ENCODE measurements at regions not wholly inside any gene's neighbourhood (a gene's known extent, or its start where the extent isn't known, plus 50 kb on each side); places are given as distances from the start of the nearest gene placed in this dataset.

GRCh38 chr4:124173912-124174311 lies 538.6 kb downstream of the ANKRD50 start:
- TF ChIP-seq CTCF (conservative IDR thresholded peaks at IDR 0.05): no peak
- Mint-ChIP-seq H3K4me1 (ENCODE audit: unreplicated experiment) (no peaks in the 10 kb centered on the region), H3K4me3 (no peak overlapping the region), H3K36me3 (no peaks in the 10 kb centered on the region), H3K9me3 (peaks cover 8% of the 10 kb centered on the region), H3K27ac (no peak overlapping the region), H3K27me3 (no peaks in the 10 kb centered on the region)
- DNase-seq (ENCODE audit: extremely low spot score, unreplicated experiment): no peak

DNA sequence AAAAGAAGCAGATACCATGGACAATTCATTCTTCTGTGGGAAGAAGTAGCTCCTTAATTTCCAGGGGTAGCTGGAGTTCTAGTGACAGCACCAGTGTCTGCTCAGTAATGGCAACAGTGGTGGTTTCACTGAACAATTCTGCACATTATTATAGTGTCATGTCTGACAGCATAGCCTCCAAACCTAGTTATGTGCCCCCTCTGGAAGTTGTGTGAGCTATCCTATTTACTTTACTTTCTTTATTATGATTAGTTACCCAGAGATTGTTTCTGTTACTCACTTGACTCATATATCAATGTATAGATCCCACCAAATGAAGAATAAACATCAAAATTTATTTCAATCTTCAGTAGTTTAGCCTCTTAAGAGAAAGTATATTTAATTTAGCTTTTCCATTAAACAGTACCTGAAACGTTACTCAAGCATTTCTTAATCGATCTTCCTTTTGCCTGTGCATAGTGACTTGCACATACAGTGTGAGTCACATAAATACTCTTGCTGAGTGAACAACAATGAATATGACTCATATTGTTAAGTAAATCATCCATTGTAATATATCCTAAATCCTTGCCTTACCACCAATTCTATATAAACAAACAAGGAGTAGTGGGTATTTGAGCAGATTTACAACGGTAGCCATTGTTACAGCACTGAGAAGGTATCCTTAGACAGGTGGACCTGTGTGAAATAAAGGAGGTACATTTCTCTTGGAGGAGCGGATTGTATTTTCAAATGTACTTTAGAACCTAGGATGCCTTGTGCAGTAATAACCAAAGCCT lies 534.7 kb downstream of the ANKRD50 start:
- H3K4me1 Mint-ChIP-seq (ENCODE audit: unreplicated experiment): peaks cover 7% of the 10 kb centered on the region
- H3K4me3 Mint-ChIP-seq: no peak overlapping the region
- TF ChIP-seq CTCF (conservative IDR thresholded peaks at IDR 0.05): no peak
- H3K36me3 Mint-ChIP-seq: no peaks in the 10 kb centered on the region
- H3K9me3 Mint-ChIP-seq: peaks cover 8% of the 10 kb centered on the region
- no peaks in the 10 kb centered on the region for H3K27me3 Mint-ChIP-seq
- no peak overlapping the region for H3K27ac Mint-ChIP-seq
- DNase-seq (ENCODE audit: extremely low spot score, unreplicated experiment): no peak

GRCh38 chr4:124178449-124179021 lies 534.0 kb downstream of the ANKRD50 start:
- DNase-seq (ENCODE audit: extremely low spot score, unreplicated experiment): no peak
- H3K4me3 Mint-ChIP-seq: no peak overlapping the region
- no peak for TF ChIP-seq CTCF (conservative IDR thresholded peaks at IDR 0.05)
- no peak overlapping the region for H3K27ac Mint-ChIP-seq
- H3K27me3 Mint-ChIP-seq: no peaks in the 10 kb centered on the region
- H3K9me3 Mint-ChIP-seq: peaks cover 8% of the 10 kb centered on the region
- peaks cover 7% of the 10 kb centered on the region for H3K4me1 Mint-ChIP-seq (ENCODE audit: unreplicated experiment)
- H3K36me3 Mint-ChIP-seq: no peaks in the 10 kb centered on the region

DNA sequence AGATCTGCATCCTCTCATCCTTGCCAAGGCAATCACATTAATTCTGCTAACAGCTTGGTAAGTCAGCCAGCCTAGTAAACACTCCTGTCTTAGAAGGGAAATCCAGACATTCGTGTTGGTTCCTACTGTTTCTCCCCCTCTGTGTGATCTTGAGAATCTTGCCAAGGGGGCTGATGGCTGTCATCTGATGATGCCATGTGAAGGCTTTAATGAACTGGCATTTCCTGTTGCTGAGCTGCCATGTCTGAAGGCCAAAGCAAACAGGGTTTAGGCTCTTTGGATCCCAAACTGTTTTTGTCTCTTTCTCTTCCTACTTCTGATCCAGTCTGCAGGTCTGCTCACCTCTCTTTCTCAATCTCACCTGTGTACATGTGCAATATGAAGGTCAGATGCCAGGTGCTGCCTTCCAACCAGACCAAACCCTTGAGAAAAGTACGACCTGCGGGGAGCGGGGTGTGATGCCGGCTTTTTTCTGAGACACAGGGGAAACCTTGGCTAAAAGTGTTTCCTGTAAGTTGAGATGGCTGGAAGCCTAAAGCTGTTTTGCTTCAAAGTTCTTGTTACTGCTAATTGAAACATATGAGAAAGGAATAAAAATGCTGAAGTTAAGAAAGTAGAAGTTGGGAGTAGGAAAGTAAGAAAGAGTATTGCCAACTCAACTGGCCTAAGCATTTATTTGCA lies 532.9 kb downstream of the ANKRD50 start:
- peaks cover 7% of the 10 kb centered on the region for H3K4me1 Mint-ChIP-seq (ENCODE audit: unreplicated experiment)

GRCh38 chr4:124181039-124181438 lies 531.5 kb downstream of the ANKRD50 start:
- H3K9me3 Mint-ChIP-seq: peaks cover 8% of the 10 kb centered on the region
- no peak overlapping the region for H3K4me3 Mint-ChIP-seq
- no peak for TF ChIP-seq CTCF (conservative IDR thresholded peaks at IDR 0.05)
- no peak overlapping the region for H3K27ac Mint-ChIP-seq
- no peaks in the 10 kb centered on the region for H3K36me3 Mint-ChIP-seq
- no peak for DNase-seq (ENCODE audit: extremely low spot score, unreplicated experiment)
- peaks cover 7% of the 10 kb centered on the region for H3K4me1 Mint-ChIP-seq (ENCODE audit: unreplicated experiment)
- no peaks in the 10 kb centered on the region for H3K27me3 Mint-ChIP-seq

More for the DNA sequence above, 532.9 kb downstream of the ANKRD50 start:
- DNase-seq (ENCODE audit: extremely low spot score, unreplicated experiment): no peak
- Mint-ChIP-seq H3K27ac (no peak overlapping the region), H3K9me3 (peaks cover 8% of the 10 kb centered on the region), H3K4me3 (no peak overlapping the region), H3K27me3 (no peaks in the 10 kb centered on the region), H3K36me3 (no peaks in the 10 kb centered on the region)
- no peak for TF ChIP-seq CTCF (conservative IDR thresholded peaks at IDR 0.05)
